ENCODE measurements at regions not wholly inside any gene's neighbourhood (a gene's known extent, or its start where the extent isn't known, plus 50 kb on each side); places are given as distances from the start of the nearest gene placed in this dataset.
"Not testable (repeated sequence)": the region's sequence is repeated elsewhere in the genome, so short reads cannot be mapped to it uniquely, and the experiment has no call there.

GRCh38 chr6:11452106-11452505 lies 85.4 kb upstream of the TMEM170B start:
- DNase-seq (ENCODE audit: low read depth in 1 of 2, low spot score in 1 of 2), result not testable (repeated sequence)

GRCh38 chr6:11450037-11450436 lies 87.5 kb upstream of the TMEM170B start:
- no peak for DNase-seq (ENCODE audit: low read depth in 1 of 2, low spot score in 1 of 2)

GRCh38 chr6:11449408-11449807 lies 88.1 kb upstream of the TMEM170B start:
- no peak for DNase-seq (ENCODE audit: low read depth in 1 of 2, low spot score in 1 of 2)

GRCh38 chr6:11448038-11448437 lies 89.5 kb upstream of the TMEM170B start:
- no peak for DNase-seq (ENCODE audit: low read depth in 1 of 2, low spot score in 1 of 2)

- DNase-seq (ENCODE audit: low read depth in 1 of 2, low spot score in 1 of 2), result no peak
Observed at GRCh38 chr6:11447265-11447664, 90.3 kb upstream of the TMEM170B start.

GRCh38 chr6:11445146-11445545 lies 92.4 kb upstream of the TMEM170B start:
- no peak for DNase-seq (ENCODE audit: low read depth in 1 of 2, low spot score in 1 of 2)

- not testable (repeated sequence) for DNase-seq (ENCODE audit: low read depth in 1 of 2, low spot score in 1 of 2)
Observed at GRCh38 chr6:11443125-11443524, 94.4 kb upstream of the TMEM170B start.

GRCh38 chr6:11442495-11442894 lies 95.1 kb upstream of the TMEM170B start:
- no peak for DNase-seq (ENCODE audit: low read depth in 1 of 2, low spot score in 1 of 2)

- no peak for DNase-seq (ENCODE audit: low read depth in 1 of 2, low spot score in 1 of 2)
Observed at GRCh38 chr6:11439876-11440275, 97.7 kb upstream of the TMEM170B start.

- DNase-seq (ENCODE audit: low read depth in 1 of 2, low spot score in 1 of 2), result no peak
Observed at GRCh38 chr6:11439017-11439420, 98.5 kb upstream of the TMEM170B start.

- DNase-seq (ENCODE audit: low read depth in 1 of 2, low spot score in 1 of 2), result no peak
Observed at GRCh38 chr6:11437824-11438459, 99.6 kb upstream of the TMEM170B start.

GRCh38 chr6:11436508-11437096 lies 100.9 kb upstream of the TMEM170B start:
- DNase-seq (ENCODE audit: low read depth in 1 of 2, low spot score in 1 of 2), result no peak

GRCh38 chr6:11434565-11435326 lies 102.8 kb upstream of the TMEM170B start:
- DNase-seq (ENCODE audit: low read depth in 1 of 2, low spot score in 1 of 2), result no peak

- DNase-seq (ENCODE audit: low read depth in 1 of 2, low spot score in 1 of 2), result no peak
Observed at GRCh38 chr6:11433860-11434259, 103.7 kb upstream of the TMEM170B start.

GRCh38 chr6:11432713-11433450 lies 104.7 kb upstream of the TMEM170B start:
- DNase-seq (ENCODE audit: low read depth in 1 of 2, low spot score in 1 of 2), result no peak

- no peak for DNase-seq (ENCODE audit: low read depth in 1 of 2, low spot score in 1 of 2)
Observed at GRCh38 chr6:11432091-11432490, 105.5 kb upstream of the TMEM170B start.

- DNase-seq (ENCODE audit: low read depth in 1 of 2, low spot score in 1 of 2), result no peak
Observed at GRCh38 chr6:11431455-11431937, 106.1 kb upstream of the TMEM170B start.

- DNase-seq (ENCODE audit: low read depth in 1 of 2, low spot score in 1 of 2), result no peak
Observed at GRCh38 chr6:11430036-11430435, 107.5 kb upstream of the TMEM170B start.

GRCh38 chr6:11429577-11429976 lies 108.0 kb upstream of the TMEM170B start:
- no peak for DNase-seq (ENCODE audit: low read depth in 1 of 2, low spot score in 1 of 2)

GRCh38 chr6:11428895-11429294 lies 108.7 kb upstream of the TMEM170B start:
- no peak for DNase-seq (ENCODE audit: low read depth in 1 of 2, low spot score in 1 of 2)

GRCh38 chr6:11428371-11428770 lies 109.2 kb upstream of the TMEM170B start:
- no peak for DNase-seq (ENCODE audit: low read depth in 1 of 2, low spot score in 1 of 2)

Data from activated CD4-positive, alpha-beta T cell treated with anti-CD3 and anti-CD28 coated beads, Interleukin-2, amount 50 U/mL, for 24 hours (primary cell).